HG03571 (cell line): ENCODE measurements at regions not wholly inside any gene's neighbourhood (a gene's known extent, or its start where the extent isn't known, plus 50 kb on each side); places are given as distances from the start of the nearest gene placed in this dataset.

ENCODE experiments used
- ATAC-seq: cut with Tn5 transposase; IDR thresholded peaks from one replicate; pipeline ENCODE4 v1.9.1; 2021; ENCODE audit not compliant: unreplicated experiment

DNA sequence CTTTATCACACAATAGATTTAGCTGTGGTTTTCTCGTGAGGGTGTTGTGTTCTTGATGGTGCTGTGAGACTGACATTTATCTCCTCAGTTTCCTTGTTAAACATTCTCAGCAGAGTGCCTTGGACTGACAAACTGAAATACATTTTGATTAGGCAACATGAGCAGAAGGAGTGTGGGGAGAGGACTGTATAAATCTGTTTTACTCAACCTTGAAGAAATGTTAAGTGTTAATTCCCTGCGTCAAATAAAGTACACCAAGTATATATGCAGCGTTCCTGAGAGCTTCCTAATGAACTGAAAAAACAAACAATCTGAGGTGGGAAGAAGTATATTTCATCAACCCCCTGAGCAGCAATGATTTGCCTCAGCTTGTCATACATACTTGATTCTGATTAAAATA, 540.3 kb upstream of the B3GALT2 start:
- ATAC-seq = no peak

DNA sequence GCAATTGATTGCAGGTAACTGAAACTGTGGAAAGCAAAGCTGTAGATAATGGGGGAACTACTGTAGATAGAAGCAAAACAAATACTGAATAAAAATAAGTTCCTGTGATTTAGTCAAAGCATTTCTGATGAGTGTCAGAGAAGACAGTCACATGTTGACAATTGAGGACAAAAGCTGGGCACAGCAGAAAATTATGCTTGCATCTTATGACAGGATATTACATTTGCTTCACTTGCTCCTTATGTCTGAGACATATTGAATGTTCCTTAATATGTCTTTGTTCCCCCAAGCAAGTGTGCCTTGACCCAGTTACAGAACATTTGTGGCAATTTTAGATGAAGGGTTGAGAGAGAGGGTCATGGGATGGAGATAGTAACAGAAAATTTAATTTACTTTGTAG, 526.0 kb upstream of the B3GALT2 start:
- ATAC-seq = no peak

GRCh38 chr1:193709607-193710006, 523.2 kb upstream of the B3GALT2 start:
- ATAC-seq = no peak

- ATAC-seq = no peak
Observed at GRCh38 chr1:193707271-193708021, 521.0 kb upstream of the B3GALT2 start.

DNA sequence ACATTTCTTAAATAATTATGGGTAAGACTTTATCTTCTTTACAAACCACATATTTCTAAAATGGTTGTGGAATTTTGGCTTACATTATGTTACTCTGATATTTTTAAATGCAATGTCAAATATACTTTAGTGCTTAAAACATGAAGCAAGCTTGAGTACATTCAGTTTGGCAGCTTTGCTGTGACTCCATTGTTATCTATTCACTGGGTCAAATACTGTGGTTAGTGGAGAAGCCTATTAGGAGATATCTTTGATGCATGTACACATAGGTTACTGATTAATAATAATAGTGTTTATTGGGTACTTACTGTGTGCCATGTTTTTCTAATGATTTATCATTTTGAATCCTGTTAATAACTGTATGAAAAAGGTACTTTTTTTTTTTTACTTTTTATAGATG, 520.4 kb upstream of the B3GALT2 start:
- ATAC-seq = no peak

DNA sequence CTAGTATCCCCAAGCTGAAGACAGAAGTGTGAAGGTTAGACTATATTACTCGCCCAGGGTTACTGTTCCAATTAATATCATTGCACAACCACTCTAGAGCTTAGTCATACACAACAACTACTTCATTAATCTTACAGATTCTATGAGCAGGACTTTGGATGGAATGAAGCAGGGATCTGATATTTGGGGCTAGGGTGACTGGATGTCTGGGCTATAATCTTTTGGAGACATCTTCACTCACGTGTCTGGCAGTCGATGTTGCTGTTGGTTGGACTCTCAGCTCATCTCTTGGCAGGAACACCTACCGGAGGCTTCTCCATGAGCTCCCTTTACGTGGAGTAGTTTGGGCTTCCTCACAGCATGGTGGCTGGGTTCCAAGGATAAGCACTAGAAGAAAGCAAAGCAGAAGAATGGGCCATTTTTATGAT, 519.2 kb upstream of the B3GALT2 start:
- no peak for ATAC-seq

GRCh38 chr1:193703655-193704054, 517.2 kb upstream of the B3GALT2 start:
- no peak for ATAC-seq

DNA sequence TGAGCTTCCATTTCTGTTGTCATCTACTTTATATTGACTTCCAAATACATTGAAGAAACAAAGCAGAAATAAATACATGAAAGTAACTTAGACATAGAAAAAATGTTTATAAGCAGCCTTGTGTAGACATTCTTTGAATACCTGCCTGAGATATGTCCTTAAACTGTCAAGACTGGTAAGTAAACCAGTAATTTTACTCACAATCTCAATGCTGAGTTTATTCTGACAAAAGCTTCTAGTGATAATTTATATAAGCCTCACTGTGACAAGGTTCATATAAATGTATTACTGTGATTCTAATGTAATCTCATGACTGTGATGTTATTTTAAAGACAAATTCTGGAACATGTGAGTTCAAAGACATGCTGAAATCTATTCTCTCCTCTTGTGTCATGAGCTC, 516.7 kb upstream of the B3GALT2 start:
- ATAC-seq = no peak

GRCh38 chr1:193701759-193702158, 515.3 kb upstream of the B3GALT2 start:
- no peak for ATAC-seq

GRCh38 chr1:193700710-193701355, 514.4 kb upstream of the B3GALT2 start:
- ATAC-seq = no peak

GRCh38 chr1:193699261-193699660, 512.8 kb upstream of the B3GALT2 start:
- ATAC-seq = no peak

- ATAC-seq = no peak
Observed at GRCh38 chr1:193697776-193698175, 511.4 kb upstream of the B3GALT2 start.

DNA sequence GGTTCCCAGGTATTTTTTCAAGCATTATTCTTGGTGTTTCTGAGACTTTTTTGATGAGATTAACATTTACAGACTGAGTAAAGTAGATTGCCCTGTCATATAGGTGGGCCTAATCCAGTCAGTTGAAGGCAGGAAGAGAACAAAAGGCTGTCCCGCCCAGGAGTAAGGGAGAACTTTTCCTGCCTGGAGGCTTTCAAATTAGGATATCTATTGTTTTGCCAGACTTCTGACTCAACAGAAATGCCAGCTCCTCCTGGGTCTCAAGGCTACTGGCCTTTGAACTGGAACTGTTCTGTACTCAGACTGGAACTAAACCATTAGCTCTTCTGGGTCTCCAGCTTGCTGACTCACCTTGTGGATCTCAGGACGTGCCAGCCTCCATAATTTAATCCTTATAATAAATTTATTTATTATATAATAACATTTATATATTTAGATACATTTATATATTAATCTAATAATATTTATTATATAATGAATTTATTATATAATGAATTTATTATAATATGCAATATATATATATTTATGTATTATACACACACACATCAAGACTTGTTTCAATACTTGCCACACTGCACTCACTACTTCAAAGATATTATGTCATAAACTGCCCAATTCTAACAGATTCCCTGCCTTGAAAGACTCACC, 510.8 kb upstream of the B3GALT2 start:
- ATAC-seq = no peak

DNA sequence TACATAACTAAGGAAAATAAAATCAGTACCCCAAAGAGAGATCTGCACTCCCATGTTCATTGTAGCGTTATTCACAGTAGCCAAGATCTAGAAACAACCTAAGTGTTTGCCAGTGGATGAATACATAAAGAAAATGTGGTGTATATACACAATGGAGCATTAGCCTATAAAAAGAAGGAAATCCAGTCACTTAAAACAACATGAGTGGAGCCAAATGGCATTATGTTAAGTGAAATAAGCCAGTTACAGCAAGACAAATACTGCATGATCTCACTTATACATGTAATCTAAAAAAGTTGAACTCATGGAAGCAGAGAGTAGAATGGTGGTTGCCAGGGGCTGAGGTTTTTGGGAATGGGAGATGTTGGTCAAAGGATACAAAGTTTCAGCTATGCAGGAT, 508.3 kb upstream of the B3GALT2 start:
- ATAC-seq = no peak

GRCh38 chr1:193685986-193686385, 499.6 kb upstream of the B3GALT2 start:
- no peak for ATAC-seq

GRCh38 chr1:193681422-193681821, 495.0 kb upstream of the B3GALT2 start:
- no peak for ATAC-seq

GRCh38 chr1:193680924-193681316, 494.5 kb upstream of the B3GALT2 start:
- no peak for ATAC-seq

DNA sequence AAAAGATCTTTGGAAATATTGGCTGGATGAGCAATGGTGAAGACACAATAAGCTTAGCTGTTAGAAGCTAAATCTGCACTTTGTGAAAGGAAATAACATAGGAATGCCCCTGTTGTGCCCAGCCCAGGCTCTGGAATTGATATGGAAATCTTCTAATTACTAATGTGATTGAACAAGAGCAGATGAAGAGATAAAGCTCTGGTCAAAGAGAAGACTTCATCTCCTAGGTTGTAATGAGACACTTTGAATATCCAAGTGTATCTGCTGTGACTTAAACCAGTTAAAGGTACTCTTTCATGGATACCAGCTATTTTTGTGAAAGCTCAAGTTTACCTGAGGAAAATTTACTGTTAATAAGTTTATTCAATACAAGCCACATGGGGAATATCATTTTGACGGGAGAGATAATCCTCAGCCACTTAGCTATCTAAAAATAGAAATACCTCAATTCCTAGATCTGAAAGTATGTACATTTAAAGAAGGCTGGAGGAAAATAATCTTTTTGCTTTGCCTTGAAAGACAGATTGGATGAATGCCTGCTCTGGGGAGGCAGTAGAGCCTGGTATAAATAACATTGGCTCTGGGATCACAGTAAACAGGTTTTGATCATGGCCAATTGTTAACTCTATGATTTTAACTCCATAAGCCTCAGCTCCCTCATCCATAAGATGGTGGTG, 494.0 kb upstream of the B3GALT2 start:
- ATAC-seq = no peak

- ATAC-seq = no peak
Observed at GRCh38 chr1:193677874-193678273, 491.5 kb upstream of the B3GALT2 start.

GRCh38 chr1:193676996-193677549, 490.7 kb upstream of the B3GALT2 start:
- no peak for ATAC-seq

- no peak for ATAC-seq
Observed at GRCh38 chr1:193674292-193674944, 488.0 kb upstream of the B3GALT2 start.
